ENCODE measurements at regions not wholly inside any gene's neighbourhood (a gene's known extent, or its start where the extent isn't known, plus 50 kb on each side); places are given as distances from the start of the nearest gene placed in this dataset.

DNA sequence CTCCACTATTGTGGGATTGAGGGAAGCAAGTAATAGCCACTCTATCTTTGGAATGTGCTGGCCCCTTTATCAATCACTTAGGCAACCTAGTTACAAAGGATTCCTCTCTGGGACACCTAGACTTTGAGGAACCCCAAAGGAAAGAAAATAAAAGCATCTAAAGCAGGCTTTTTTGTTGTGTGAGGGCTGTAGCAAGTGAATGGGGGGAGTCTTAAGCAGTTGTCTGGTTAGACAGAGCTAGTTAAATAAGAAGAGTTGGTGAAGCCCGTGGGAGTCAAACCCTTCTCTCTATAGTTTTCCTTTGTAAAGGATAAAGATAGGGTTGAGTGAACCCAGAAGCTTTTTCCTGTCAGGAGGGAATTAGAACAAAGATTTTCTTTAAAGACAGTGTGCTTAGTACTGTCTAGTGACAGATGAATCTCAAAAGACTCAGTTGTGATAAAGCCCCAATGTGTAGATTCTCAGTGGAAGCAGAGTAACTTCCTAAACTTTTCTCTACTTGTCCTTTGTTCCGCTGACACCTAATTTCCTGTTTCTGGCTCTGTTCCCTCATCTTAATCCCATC is 63.3 kb downstream of the HDGFL1 start:
- TF ChIP-seq CTCF (IDR thresholded peaks at IDR 0.05; ENCODE audit: low read depth, low read length, poor library complexity, severe bottlenecking) (no peak), EZH2phosphoT487 (IDR thresholded peaks at IDR 0.05; ENCODE audit: borderline replicate concordance, low read length) (no peak)

All from DOHH2 (cell line).